HG02938 (cell line): ENCODE measurements at regions not wholly inside any gene's neighbourhood (a gene's known extent, or its start where the extent isn't known, plus 50 kb on each side); places are given as distances from the start of the nearest gene placed in this dataset.
"Not testable (repeated sequence)": the region's sequence is repeated elsewhere in the genome, so short reads cannot be mapped to it uniquely, and the experiment has no call there.

ENCODE experiments used
- ATAC-seq: cut with Tn5 transposase; IDR thresholded peaks from one replicate; pipeline ENCODE4 v1.9.1; 2021; ENCODE audit warnings: mild to moderate bottlenecking, moderate library complexity; ENCODE audit not compliant: unreplicated experiment

- no peak for ATAC-seq
Observed at GRCh38 chr6:144935181-144935580, 650.0 kb downstream of the UTRN start.

GRCh38 chr6:144935661-144936060 lies 650.5 kb downstream of the UTRN start:
- no peak for ATAC-seq

GRCh38 chr6:144936764-144937163 lies 651.6 kb downstream of the UTRN start:
- ATAC-seq = no peak

- ATAC-seq = no peak
Observed at GRCh38 chr6:144939921-144940320, 654.8 kb downstream of the UTRN start.

GRCh38 chr6:144944106-144944505 lies 659.0 kb downstream of the UTRN start:
- no peak for ATAC-seq

GRCh38 chr6:144947398-144947976 lies 662.4 kb downstream of the UTRN start:
- ATAC-seq = no peak

GRCh38 chr6:144951730-144952437 lies 666.7 kb downstream of the UTRN start:
- no peak for ATAC-seq

GRCh38 chr6:144952456-144953240 lies 667.5 kb downstream of the UTRN start:
- ATAC-seq = no peak

- ATAC-seq = no peak
Observed at GRCh38 chr6:144953552-144954240, 668.6 kb downstream of the UTRN start.

- no peak for ATAC-seq
Observed at GRCh38 chr6:144954241-144954556, 669.1 kb downstream of the UTRN start.

GRCh38 chr6:144955392-144955791 lies 670.3 kb downstream of the UTRN start:
- ATAC-seq = no peak

- ATAC-seq = no peak
Observed at GRCh38 chr6:144955859-144956258, 670.7 kb downstream of the UTRN start.

GRCh38 chr6:144956697-144957096 lies 671.6 kb downstream of the UTRN start:
- not testable (repeated sequence) for ATAC-seq

GRCh38 chr6:144957236-144957937 lies 672.3 kb downstream of the UTRN start:
- ATAC-seq = no peak

- no peak for ATAC-seq
Observed at GRCh38 chr6:144969154-144969553, 684.0 kb downstream of the UTRN start.

GRCh38 chr6:144969602-144970272 lies 684.6 kb downstream of the UTRN start:
- ATAC-seq = no peak

- ATAC-seq = not testable (repeated sequence)
Observed at GRCh38 chr6:144977250-144977864, 692.2 kb downstream of the UTRN start.

- no peak for ATAC-seq
Observed at GRCh38 chr6:144978208-144978607, 693.1 kb downstream of the UTRN start.

GRCh38 chr6:144986271-144986670 lies 701.1 kb downstream of the UTRN start:
- no peak for ATAC-seq
